Endothelial cell of umbilical vein (primary cell): ENCODE measurements at regions not wholly inside any gene's neighbourhood (a gene's known extent, or its start where the extent isn't known, plus 50 kb on each side); places are given as distances from the start of the nearest gene placed in this dataset.

Source experiments
- BruUV-seq: library from RNA; stranded (reverse); fragments of 400-500 nt; replicated peaks from 2 replicates; lab custom pipeline; 2021; lab: Mats Ljungman, UMichigan
- CTCF ChIA-PET: fragments of 300-600, 350-600 bp; sonication (Branson Sonifier 250); formaldehyde crosslinking; loops from one replicate; lab custom pipeline; 2021; ENCODE audit warnings: antibody characterized with exemption, inconsistent platforms; lab: Charles Lee
- POLR2A ChIA-PET: fragments of 300-600, 350-600 bp; sonication (Branson Sonifier 250); formaldehyde crosslinking; loops from one replicate; lab custom pipeline; 2021; ENCODE audit warnings: antibody characterized with exemption, inconsistent platforms; lab: Charles Lee
- DNase-seq: peaks from one replicate; pipeline ENCODE4 v3.0.0-alpha.2; 2011; ENCODE audit warnings: low read depth, low spot score
- FAIRE-seq: peaks from 2 replicates; lab custom pipeline; 2011; peaks lifted over from hg19 to GRCh38; lab: Jason Lieb, UNC
- H2AFZ ChIP-seq: 2 replicates; pipeline ENCODE4 v1.6.0; 2012; ENCODE audit warnings: low read depth, low read length, control low read depth, inconsistent platforms
- H3K27ac ChIP-seq: 2 replicates; pipeline ENCODE4 v1.5.1; 2011; ENCODE audit warnings: low read depth, mild to moderate bottlenecking, control low read depth, low read length, moderate library complexity; ENCODE audit not compliant: insufficient read depth
- H3K27me3 ChIP-seq, 2 experiments: 2 replicates each; pipeline versions ENCODE4 v1.6.0 to v1.6.1; 2011; ENCODE audit warnings: low read length in 2 of 2, mixed read lengths in 1 of 2; ENCODE audit not compliant: control insufficient read depth in 2 of 2, insufficient read depth in 2 of 2
- H3K36me3 ChIP-seq, 2 experiments: 2 replicates in 1 of 2; 3 replicates in 1 of 2; pipeline ENCODE4 v1.5.1; 2011; ENCODE audit warnings: low read length in 2 of 2, mild to moderate bottlenecking in 1 of 2, moderate library complexity in 1 of 2; ENCODE audit not compliant: control insufficient read depth in 2 of 2, insufficient read depth in 2 of 2; ENCODE audit errors: extremely low read depth in 1 of 2
- H3K4me1 ChIP-seq: 3 replicates; pipeline ENCODE4 v1.5.1; 2011; ENCODE audit warnings: mild to moderate bottlenecking, low read length; ENCODE audit not compliant: control insufficient read depth, insufficient read depth; ENCODE audit errors: extremely low read depth
- H3K4me2 ChIP-seq: 2 replicates; pipeline ENCODE4 v1.6.1; 2011; ENCODE audit warnings: low read length, control low read depth, mixed read lengths; ENCODE audit not compliant: insufficient read depth
- H3K4me3 ChIP-seq, 3 experiments: fragments of 200-600 bp in 1 of 3; sonication (generic), shearing (Covaris generic) in 1 of 3; replicated peaks in 1 of 3; 2 replicates each; pipeline ENCODE4 v1.5.1; 2011 to 2016; ENCODE audit warnings: control low read depth in 3 of 3, low read length in 3 of 3, mild to moderate bottlenecking in 2 of 3, inconsistent platforms in 1 of 3, low read depth in 1 of 3, moderate library complexity in 1 of 3; ENCODE audit not compliant: insufficient read depth in 1 of 3
- H3K79me2 ChIP-seq: 2 replicates; pipeline ENCODE4 v1.6.0; 2012; ENCODE audit warnings: low read length, inconsistent platforms; ENCODE audit not compliant: control insufficient read depth, insufficient read depth
- H3K9ac ChIP-seq: replicated peaks from 2 replicates; pipeline ENCODE3; 2011; ENCODE audit warnings: low read length, control low read depth; ENCODE audit not compliant: insufficient read depth; ENCODE audit errors: extremely low read depth
- H3K9me1 ChIP-seq: replicated peaks from 3 replicates; pipeline ENCODE4 v1.6.0; 2011; ENCODE audit warnings: mild to moderate bottlenecking, low read length; ENCODE audit not compliant: control insufficient read depth, insufficient read depth; ENCODE audit errors: extremely low read depth
- H3K9me3 ChIP-seq: replicated peaks from 2 replicates; pipeline ENCODE4 v1.5.1; 2012; ENCODE audit warnings: low read length, inconsistent platforms; ENCODE audit not compliant: control insufficient read depth, insufficient read depth
- H4K20me1 ChIP-seq: replicated peaks from 2 replicates; pipeline ENCODE3; 2011; ENCODE audit warnings: mild to moderate bottlenecking, low read length; ENCODE audit not compliant: control insufficient read depth, insufficient read depth; ENCODE audit errors: extremely low read depth
- CTCF ChIP-seq, 2 donors: IDR thresholded peaks; 1 replicate in 1 of 2; 2 replicates in 1 of 2; pipeline ENCODE4 v1.5.1; 2011; ENCODE audit warnings: low read length in 2 of 2, mild to moderate bottlenecking in 2 of 2, moderate library complexity in 2 of 2, control low read depth in 1 of 2, inconsistent platforms in 1 of 2, low read depth in 1 of 2; ENCODE audit not compliant: insufficient read depth in 1 of 2; ENCODE audit errors: extremely low read depth in 1 of 2
- EZH2 ChIP-seq: IDR thresholded peaks from 2 replicates; pipeline ENCODE4 v1.6.1; 2012; ENCODE audit warnings: borderline replicate concordance, low read depth, mild to moderate bottlenecking, moderate library complexity, low read length, inconsistent platforms; ENCODE audit not compliant: severe bottlenecking
- FOS ChIP-seq: IDR thresholded peaks from 2 replicates; pipeline ENCODE4 v1.6.1; 2011; ENCODE audit warnings: mild to moderate bottlenecking, low read length, moderate library complexity, borderline replicate concordance; ENCODE audit not compliant: insufficient read depth
- GATA2 ChIP-seq: IDR thresholded peaks from 2 replicates; pipeline ENCODE4 v1.7.0; 2011; ENCODE audit warnings: low read depth, mild to moderate bottlenecking, moderate library complexity, mixed read lengths, low read length; ENCODE audit not compliant: insufficient read length, insufficient read depth
- JUN ChIP-seq: IDR thresholded peaks from 2 replicates; pipeline ENCODE4 v1.6.1; 2011; ENCODE audit warnings: borderline replicate concordance, low read depth; ENCODE audit not compliant: insufficient read length, insufficient read depth
- MAX ChIP-seq: IDR thresholded peaks from 2 replicates; pipeline ENCODE4 v1.6.1; 2011; ENCODE audit not compliant: insufficient read depth, insufficient read length
- MYC ChIP-seq: IDR thresholded peaks from one replicate; pipeline ENCODE4 v1.6.1; 2011; ENCODE audit warnings: mild to moderate bottlenecking, low read depth, low read length
- POLR2A ChIP-seq: IDR thresholded peaks from 2 replicates; pipeline ENCODE4 v1.6.1; 2012; ENCODE audit warnings: low read depth, mild to moderate bottlenecking, control low read depth, low read length
- POLR2AphosphoS5 ChIP-seq: IDR thresholded peaks from 2 replicates; pipeline ENCODE4 v1.6.1; 2012; ENCODE audit warnings: low read depth, mild to moderate bottlenecking, control low read depth, low read length, moderate library complexity; ENCODE audit not compliant: insufficient read depth
- dilution Hi-C: fragments of 300-500 bp; cut with MboI; formaldehyde crosslinking; loops from one replicate; pipeline ENCODE4 v1.15.0; 2019; ENCODE audit warnings: low sequenced_read_pairs; ENCODE audit not compliant: extremely low pct_ligation_motif_present
- intact Hi-C: fragments of 100-400 bp; cut with micrococcal nuclease; formaldehyde crosslinking; loops from one replicate; pipeline ENCODE4 v1.10.0; 2022

- Histone ChIP-seq H3K9me3 (no peaks in the 10 kb centered on the region), H3K36me3 (no peaks in the 10 kb centered on the region), H3K4me3 (no peak overlapping the region), H3K4me2 (no peak overlapping the region), H4K20me1 (no peaks in the 10 kb centered on the region), H3K9ac (no peak overlapping the region), H3K27ac (no peak overlapping the region), H3K9me1 (no peaks in the 10 kb centered on the region), H3K27me3 (no peaks in the 10 kb centered on the region), H3K4me1 (peaks cover 9% of the 10 kb centered on the region), H3K79me2 (no peaks in the 10 kb centered on the region), H2AFZ (no peak overlapping the region)
- ChIA-PET CTCF (no interaction called here), POLR2A (no interaction called here)
- TF ChIP-seq POLR2AphosphoS5, result no peak
- TF ChIP-seq CTCF (IDR thresholded peaks at IDR 0.05; ENCODE audit: extremely low read depth in 1 of 2, insufficient read depth in 1 of 2, low read depth in 1 of 2, low read length in 2 of 2), result no peak
- no peak for TF ChIP-seq GATA2
- no peak for TF ChIP-seq JUN
- no peak for TF ChIP-seq POLR2A
- no peak for TF ChIP-seq MYC
- no peak for TF ChIP-seq FOS
- no peak for TF ChIP-seq MAX
- TF ChIP-seq EZH2, result no peak
- FAIRE-seq (no peak), DNase-seq (no peak)
- no TSS peak for BruUV-seq
- dilution Hi-C loops, result no loop called here
- intact Hi-C loops, result no loop called here
Measured at GRCh38 chr1:83086986-83087512, 911.9 kb downstream of the TTLL7 start.
